Neural progenitor cell (in vitro differentiated cells): ENCODE measurements at regions not wholly inside any gene's neighbourhood (a gene's known extent, or its start where the extent isn't known, plus 50 kb on each side); places are given as distances from the start of the nearest gene placed in this dataset.
"Not testable (repeated sequence)": the region's sequence is repeated elsewhere in the genome, so short reads cannot be mapped to it uniquely, and the experiment has no call there.

Experiments used
- CTCF ChIP-seq: fragments of 200-600 bp; sonication (generic); IDR thresholded peaks from 2 replicates; pipeline ENCODE4 v1.5.1; 2017; ENCODE audit warnings: antibody characterized with exemption, mild to moderate bottlenecking
- EZH2 ChIP-seq: fragments of 200-600 bp; sonication (generic); IDR thresholded peaks from 2 replicates; pipeline ENCODE4 v1.6.1; 2017; ENCODE audit warnings: antibody characterized with exemption, mild to moderate bottlenecking, moderate library complexity
- EZH2phosphoT487 ChIP-seq: fragments of 200-600 bp; sonication (generic); IDR thresholded peaks from 2 replicates; pipeline ENCODE4 v1.6.1; 2017; ENCODE audit warnings: antibody characterized with exemption

GRCh38 chr7:103223065-103223464 is 74.2 kb upstream of the NAPEPLD start:
- TF ChIP-seq EZH2, CTCF, EZH2phosphoT487: not testable (repeated sequence)
